ENCODE measurements at regions not wholly inside any gene's neighbourhood (a gene's known extent, or its start where the extent isn't known, plus 50 kb on each side); places are given as distances from the start of the nearest gene placed in this dataset.

DNA sequence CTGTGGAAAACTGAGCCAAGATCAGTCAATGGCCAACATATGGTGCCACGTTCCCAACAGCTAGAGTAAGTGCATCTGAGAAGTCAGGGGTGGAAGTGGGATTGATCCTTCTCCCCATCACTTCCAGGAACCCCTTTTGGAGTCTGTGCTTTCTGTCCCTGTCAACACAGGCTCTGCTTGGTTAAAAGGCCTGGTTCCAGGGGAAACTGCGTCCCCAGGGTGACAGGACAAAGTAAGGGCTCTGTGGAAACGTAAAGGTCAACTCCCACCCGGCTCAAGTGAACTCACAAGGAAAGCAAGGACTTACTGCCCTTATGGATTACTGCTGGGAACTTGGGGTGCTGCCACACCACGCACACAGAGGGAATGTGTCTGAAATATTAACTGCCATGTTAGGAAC, 77.5 kb upstream of the GRB10 start:
- no peaks in the 10 kb centered on the region for H3K27me3 ChIP-seq
- DNase-seq (ENCODE audit: low spot score in 2 of 2), result no peak
- no peaks in the 10 kb centered on the region for H3K36me3 ChIP-seq
- 87% methylated on average over 5 of the region's 5 CpGs for WGBS
- H3K27ac ChIP-seq, result no peak overlapping the region
- no peak overlapping the region for H3K4me3 ChIP-seq
- peaks cover 3% of the 10 kb centered on the region for H3K4me1 ChIP-seq
- TF ChIP-seq POLR2A (IDR thresholded peaks at IDR 0.05) (no peak), EP300 (IDR thresholded peaks at IDR 0.05) (no peak)
- no peaks in the 10 kb centered on the region for H3K9me3 ChIP-seq

DNA sequence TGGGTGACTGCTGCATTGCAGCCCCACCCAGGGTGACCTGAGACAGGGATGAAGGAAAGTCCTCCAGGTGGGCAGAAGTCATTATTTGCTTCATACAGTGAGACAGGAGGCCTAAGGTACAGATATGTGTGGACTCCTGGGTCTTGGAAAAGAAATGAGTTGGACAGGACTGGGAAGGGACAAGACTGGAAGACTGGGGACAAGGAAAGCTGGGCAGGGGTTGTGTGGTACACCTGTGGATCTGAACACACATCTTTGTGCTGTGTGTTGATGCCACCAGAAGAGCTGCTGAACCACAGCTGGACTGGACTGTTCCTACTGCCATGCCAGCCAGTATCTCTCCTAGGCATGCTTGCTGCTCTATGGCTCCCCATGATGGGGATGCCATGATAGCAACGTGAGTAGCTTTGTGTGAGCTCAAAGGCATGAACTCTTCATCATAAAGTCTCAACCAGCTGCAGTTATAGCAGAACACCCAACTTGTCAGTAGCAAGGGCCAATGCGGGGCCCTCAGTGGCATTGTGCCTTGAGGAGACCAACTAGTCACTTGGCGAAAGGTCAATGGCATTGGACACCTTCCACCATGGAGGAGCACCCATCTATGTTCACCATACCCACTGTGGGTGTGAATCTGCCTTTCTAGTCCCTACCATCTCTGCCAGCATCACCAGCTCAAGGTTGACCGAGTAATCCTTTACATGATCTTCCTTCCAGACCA, 76.0 kb upstream of the GRB10 start:
- Histone ChIP-seq H3K27ac (no peak overlapping the region), H3K4me3 (no peak overlapping the region), H3K9me3 (no peaks in the 10 kb centered on the region), H3K27me3 (no peaks in the 10 kb centered on the region), H3K36me3 (no peaks in the 10 kb centered on the region), H3K4me1 (no peaks in the 10 kb centered on the region)
- DNase-seq (ENCODE audit: low spot score in 2 of 2), result no peak
- TF ChIP-seq EP300 (IDR thresholded peaks at IDR 0.05), result no peak
- TF ChIP-seq, protein P1, sequence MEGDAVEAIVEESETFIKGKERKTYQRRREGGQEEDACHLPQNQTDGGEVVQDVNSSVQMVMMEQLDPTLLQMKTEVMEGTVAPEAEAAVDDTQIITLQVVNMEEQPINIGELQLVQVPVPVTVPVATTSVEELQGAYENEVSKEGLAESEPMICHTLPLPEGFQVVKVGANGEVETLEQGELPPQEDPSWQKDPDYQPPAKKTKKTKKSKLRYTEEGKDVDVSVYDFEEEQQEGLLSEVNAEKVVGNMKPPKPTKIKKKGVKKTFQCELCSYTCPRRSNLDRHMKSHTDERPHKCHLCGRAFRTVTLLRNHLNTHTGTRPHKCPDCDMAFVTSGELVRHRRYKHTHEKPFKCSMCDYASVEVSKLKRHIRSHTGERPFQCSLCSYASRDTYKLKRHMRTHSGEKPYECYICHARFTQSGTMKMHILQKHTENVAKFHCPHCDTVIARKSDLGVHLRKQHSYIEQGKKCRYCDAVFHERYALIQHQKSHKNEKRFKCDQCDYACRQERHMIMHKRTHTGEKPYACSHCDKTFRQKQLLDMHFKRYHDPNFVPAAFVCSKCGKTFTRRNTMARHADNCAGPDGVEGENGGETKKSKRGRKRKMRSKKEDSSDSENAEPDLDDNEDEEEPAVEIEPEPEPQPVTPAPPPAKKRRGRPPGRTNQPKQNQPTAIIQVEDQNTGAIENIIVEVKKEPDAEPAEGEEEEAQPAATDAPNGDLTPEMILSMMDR (IDR thresholded peaks at IDR 0.05), result no peak
- 98% methylated on average over 4 of the region's 4 CpGs for WGBS

DNA sequence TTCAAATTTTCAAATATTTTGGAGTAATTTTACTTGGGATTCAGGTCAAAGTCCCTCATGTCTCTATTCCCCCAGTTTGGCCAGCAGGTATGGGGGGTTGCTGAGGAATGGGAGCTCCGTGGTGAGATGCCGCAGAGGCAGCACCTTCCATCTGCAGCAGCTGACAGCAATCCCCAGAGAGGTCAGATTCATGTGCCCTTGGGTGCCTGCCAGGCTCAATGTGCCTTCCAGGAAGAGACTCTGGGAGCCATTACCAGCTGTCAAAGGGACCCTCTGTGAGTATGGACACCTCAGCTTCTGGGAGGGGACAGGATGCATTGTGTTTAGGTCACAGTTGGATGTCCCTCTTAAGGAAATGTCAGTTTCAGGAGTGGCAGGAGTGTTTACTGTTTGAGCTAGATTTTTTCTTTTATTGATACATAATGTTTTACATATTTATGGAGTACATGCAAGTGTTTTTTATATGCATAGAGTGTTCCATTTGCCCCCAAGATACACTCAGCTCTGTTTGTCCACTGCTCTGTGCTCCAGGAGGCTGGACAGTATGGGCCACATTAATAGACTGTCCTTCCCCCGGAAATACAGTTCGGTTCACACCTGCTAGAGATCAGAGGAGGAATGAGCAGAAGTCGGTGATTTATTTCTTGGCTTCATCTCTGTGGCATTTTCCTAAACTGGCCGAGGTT, 75.3 kb upstream of the GRB10 start:
- no peak for DNase-seq (ENCODE audit: low spot score in 2 of 2)
- Histone ChIP-seq H3K27me3 (no peaks in the 10 kb centered on the region), H3K9me3 (no peaks in the 10 kb centered on the region), H3K4me3 (no peak overlapping the region), H3K27ac (no peak overlapping the region), H3K4me1 (no peaks in the 10 kb centered on the region), H3K36me3 (no peaks in the 10 kb centered on the region)
- TF ChIP-seq POLR2AphosphoS5 (IDR thresholded peaks at IDR 0.05), result no peak
- no peak for TF ChIP-seq POLR2A (IDR thresholded peaks at IDR 0.05)
- no peak for TF ChIP-seq EP300 (IDR thresholded peaks at IDR 0.05)
- TF ChIP-seq, protein P1 (IDR thresholded peaks at IDR 0.05), result no peak
- WGBS, result 74% methylated on average over 6 of the region's 6 CpGs

DNA sequence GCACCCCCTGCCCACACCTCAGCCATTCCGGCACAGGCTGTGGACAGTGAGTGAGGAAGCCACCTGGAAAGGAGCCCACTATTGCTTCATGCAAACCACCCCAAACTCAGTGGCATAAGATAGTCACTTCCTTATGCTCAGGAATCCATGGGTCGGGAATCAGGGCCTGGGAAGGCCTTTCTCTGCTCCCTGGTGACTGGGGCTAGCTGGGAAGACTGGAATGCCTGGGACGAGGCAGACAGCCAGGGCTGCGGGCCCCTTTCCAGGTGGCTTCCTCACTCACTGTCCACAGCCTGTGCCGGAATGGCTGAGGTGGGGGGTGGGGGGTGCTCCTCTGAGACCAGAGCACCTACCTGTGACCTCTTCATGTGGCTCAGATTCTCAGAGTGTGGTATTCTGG, 74.1 kb upstream of the GRB10 start:
- no peak overlapping the region for H3K4me3 ChIP-seq
- TF ChIP-seq POLR2A (IDR thresholded peaks at IDR 0.05) (no peak), POLR2AphosphoS5 (IDR thresholded peaks at IDR 0.05) (no peak), EP300 (IDR thresholded peaks at IDR 0.05) (no peak)
- TF ChIP-seq, protein P1 (IDR thresholded peaks at IDR 0.05), result no peak
- no peaks in the 10 kb centered on the region for H3K27me3 ChIP-seq
- no peaks in the 10 kb centered on the region for H3K4me1 ChIP-seq
- H3K27ac ChIP-seq, result no peak overlapping the region
- H3K9me3 ChIP-seq, result no peaks in the 10 kb centered on the region
- no peak for DNase-seq (ENCODE audit: low spot score in 2 of 2)
- H3K36me3 ChIP-seq, result no peaks in the 10 kb centered on the region
- 75% methylated on average over 2 of the region's 5 CpGs for WGBS

DNA sequence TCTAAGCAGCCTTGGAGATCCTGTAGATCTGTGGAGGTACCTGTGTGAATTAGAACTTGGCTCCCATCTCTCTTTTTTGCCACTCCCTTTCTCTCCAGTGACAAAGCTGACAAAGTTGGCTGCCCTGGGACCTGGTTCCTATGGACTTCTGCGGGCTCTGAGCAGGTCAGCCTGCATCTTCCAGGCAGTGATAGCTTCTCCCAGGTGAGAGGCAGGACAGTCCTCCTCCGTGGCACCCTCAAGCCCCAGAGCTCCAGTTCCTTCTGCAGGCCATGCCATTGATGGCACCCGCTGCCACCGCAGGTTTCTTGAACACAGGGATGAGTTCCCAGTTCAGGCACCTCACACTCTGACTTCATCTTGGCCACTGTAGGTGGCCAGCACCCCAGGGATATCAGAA, 73.5 kb upstream of the GRB10 start:
- no peaks in the 10 kb centered on the region for H3K9me3 ChIP-seq
- no peak for DNase-seq (ENCODE audit: low spot score in 2 of 2)
- TF ChIP-seq POLR2AphosphoS5 (IDR thresholded peaks at IDR 0.05) (no peak), POLR2A (IDR thresholded peaks at IDR 0.05) (no peak), EP300 (IDR thresholded peaks at IDR 0.05) (no peak)
- TF ChIP-seq, protein P1 (IDR thresholded peaks at IDR 0.05), result no peak
- H3K36me3 ChIP-seq, result no peaks in the 10 kb centered on the region
- no peaks in the 10 kb centered on the region for H3K27me3 ChIP-seq
- no peaks in the 10 kb centered on the region for H3K4me1 ChIP-seq
- H3K27ac ChIP-seq, result no peak overlapping the region
- 95% methylated on average over 3 of the region's 4 CpGs for WGBS
- no peak overlapping the region for H3K4me3 ChIP-seq
